ENCODE measurements at regions not wholly inside any gene's neighbourhood (a gene's known extent, or its start where the extent isn't known, plus 50 kb on each side); places are given as distances from the start of the nearest gene placed in this dataset.

DNA sequence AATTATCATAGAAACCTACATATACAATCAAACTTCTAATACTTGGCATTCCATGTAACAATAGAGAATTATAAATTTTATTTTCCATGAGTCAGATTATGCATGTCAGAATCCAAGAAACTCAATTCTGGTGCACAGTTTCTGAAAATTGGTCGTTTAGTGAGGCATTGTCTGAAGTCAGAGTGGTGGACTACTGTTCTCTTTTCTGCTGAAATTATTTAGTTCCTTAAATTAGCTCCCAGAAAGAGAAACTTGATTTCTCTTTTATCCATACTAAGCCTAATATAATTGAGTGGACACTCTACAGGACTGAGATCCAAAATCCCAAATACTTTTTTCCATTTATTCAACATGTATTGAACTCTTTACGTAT is 265.5 kb downstream of the ALDH8A1 start:
- intact Hi-C loops (cut with DNase I): no loop called here
- Histone ChIP-seq H3K4me3 (no peak overlapping the region), H3K27ac (replicated peaks in 1 of 4) (no peak overlapping the region), H3K27me3 (no peaks in the 10 kb centered on the region), H3K4me1 (no peaks in the 10 kb centered on the region), H3K9me3 (no peaks in the 10 kb centered on the region), H3K36me3 (no peaks in the 10 kb centered on the region)
- DNase-seq (ENCODE audit: extremely low spot score): no peak
- no peak for TF ChIP-seq EP300 (IDR thresholded peaks at IDR 0.05)
- no peak for TF ChIP-seq POLR2A (IDR thresholded peaks at IDR 0.05; ENCODE audit: low read depth)
- no peak for TF ChIP-seq POLR2AphosphoS5 (IDR thresholded peaks at IDR 0.05)
- TF ChIP-seq, protein P1, sequence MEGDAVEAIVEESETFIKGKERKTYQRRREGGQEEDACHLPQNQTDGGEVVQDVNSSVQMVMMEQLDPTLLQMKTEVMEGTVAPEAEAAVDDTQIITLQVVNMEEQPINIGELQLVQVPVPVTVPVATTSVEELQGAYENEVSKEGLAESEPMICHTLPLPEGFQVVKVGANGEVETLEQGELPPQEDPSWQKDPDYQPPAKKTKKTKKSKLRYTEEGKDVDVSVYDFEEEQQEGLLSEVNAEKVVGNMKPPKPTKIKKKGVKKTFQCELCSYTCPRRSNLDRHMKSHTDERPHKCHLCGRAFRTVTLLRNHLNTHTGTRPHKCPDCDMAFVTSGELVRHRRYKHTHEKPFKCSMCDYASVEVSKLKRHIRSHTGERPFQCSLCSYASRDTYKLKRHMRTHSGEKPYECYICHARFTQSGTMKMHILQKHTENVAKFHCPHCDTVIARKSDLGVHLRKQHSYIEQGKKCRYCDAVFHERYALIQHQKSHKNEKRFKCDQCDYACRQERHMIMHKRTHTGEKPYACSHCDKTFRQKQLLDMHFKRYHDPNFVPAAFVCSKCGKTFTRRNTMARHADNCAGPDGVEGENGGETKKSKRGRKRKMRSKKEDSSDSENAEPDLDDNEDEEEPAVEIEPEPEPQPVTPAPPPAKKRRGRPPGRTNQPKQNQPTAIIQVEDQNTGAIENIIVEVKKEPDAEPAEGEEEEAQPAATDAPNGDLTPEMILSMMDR (IDR thresholded peaks at IDR 0.05): no peak
- WGBS: 72% methylated on average over 2 of the region's 2 CpGs

DNA sequence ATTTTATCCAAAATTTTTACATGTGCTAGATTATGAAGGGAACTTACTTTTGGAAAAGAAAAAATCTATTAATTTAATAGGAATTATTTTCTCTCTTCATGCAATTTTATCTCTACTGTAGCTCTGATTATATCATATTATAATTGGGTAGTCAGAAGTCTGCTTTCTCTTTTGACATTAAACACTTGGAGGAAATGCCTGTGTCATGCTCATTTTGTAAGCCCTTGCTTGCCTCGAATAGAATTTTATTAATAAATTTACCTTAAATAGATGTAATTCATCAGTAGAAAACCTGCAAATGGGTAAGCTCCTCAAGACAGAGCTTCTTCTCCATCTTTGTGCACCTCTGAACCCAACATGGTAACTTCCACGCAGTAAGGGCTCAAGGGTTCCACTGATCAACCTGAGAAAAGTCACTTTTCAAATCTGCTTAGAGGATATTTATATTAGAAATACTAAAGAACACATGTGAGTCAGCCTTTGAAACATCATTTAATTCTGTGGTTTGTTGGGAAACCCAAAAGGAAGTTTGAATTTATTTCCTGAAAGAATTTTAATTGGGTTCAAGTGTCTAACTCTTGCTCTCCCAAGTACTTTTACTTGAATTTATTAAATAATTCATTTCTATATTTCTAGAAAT is 266.0 kb downstream of the ALDH8A1 start:
- Histone ChIP-seq H3K36me3 (no peaks in the 10 kb centered on the region), H3K9me3 (no peaks in the 10 kb centered on the region), H3K27me3 (no peaks in the 10 kb centered on the region), H3K4me1 (peaks cover 0 to 1% (median 0%) of the 10 kb centered on the region in 4 donors), H3K27ac (replicated peaks in 1 of 4) (no peak overlapping the region), H3K4me3 (no peak overlapping the region)
- WGBS: 56% methylated on average over 2 of the region's 2 CpGs
- TF ChIP-seq POLR2AphosphoS5 (IDR thresholded peaks at IDR 0.05): no peak
- TF ChIP-seq, protein P1 (IDR thresholded peaks at IDR 0.05): no peak
- no peak for TF ChIP-seq EP300 (IDR thresholded peaks at IDR 0.05)
- TF ChIP-seq POLR2A (IDR thresholded peaks at IDR 0.05; ENCODE audit: low read depth): no peak
- no peak for DNase-seq (ENCODE audit: extremely low spot score)
- intact Hi-C loops (cut with DNase I): no loop called here

DNA sequence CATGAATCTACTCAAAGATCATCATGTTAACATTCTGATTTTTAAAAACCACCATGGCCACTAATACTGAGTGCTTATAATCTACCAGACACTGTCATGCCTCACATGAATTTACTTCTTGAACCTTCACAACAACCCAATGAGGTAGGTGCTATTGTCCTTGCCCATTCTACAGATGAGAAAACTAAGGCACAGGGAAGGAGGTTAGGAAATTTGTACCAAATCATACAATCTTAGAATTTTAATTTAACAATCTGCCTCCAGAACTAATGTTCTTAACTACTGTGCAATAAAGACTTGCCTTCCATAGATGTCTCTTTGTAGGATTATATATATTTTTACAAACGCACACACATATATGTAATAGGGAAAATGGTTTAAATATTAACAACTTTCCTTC is 269.5 kb downstream of the ALDH8A1 start:
- intact Hi-C loops (cut with DNase I): no loop called here
- no peak for DNase-seq (ENCODE audit: extremely low spot score)
- peaks cover 0 to 9% (median 5%) of the 10 kb centered on the region in 4 donors for H3K4me1 ChIP-seq
- H3K36me3 ChIP-seq: no peaks in the 10 kb centered on the region
- no peak for TF ChIP-seq POLR2AphosphoS5 (IDR thresholded peaks at IDR 0.05)
- no peak for TF ChIP-seq EP300 (IDR thresholded peaks at IDR 0.05)
- TF ChIP-seq, protein P1 (IDR thresholded peaks at IDR 0.05): no peak
- no peak for TF ChIP-seq POLR2A (IDR thresholded peaks at IDR 0.05; ENCODE audit: low read depth)
- no peaks in the 10 kb centered on the region for H3K27me3 ChIP-seq
- H3K4me3 ChIP-seq: no peak overlapping the region
- WGBS: 94% methylated on average over 1 of the region's 1 CpG
- H3K9me3 ChIP-seq: no peaks in the 10 kb centered on the region
- H3K27ac ChIP-seq (replicated peaks in 1 of 4): no peak overlapping the region

DNA sequence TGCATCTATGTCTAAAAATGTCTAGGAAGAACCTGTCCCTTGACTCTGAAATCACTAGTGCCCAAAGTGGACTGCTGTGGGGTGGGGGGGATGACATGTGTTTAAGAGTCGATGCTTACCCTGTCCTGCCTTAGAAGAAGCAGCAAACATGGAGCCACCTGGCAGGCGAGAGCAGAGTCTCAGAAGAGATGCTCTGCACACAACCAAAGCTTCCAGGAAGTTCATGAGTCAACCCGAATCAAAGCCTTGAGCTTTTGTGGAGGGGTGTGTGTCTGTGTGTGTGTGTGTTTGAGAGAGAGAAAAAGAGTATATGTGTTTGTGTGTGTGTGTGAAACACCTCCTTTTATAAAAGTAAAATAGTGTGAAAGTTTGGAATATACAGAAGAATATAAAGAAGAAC is 269.9 kb downstream of the ALDH8A1 start:
- no peak for TF ChIP-seq EP300 (IDR thresholded peaks at IDR 0.05)
- TF ChIP-seq POLR2A (IDR thresholded peaks at IDR 0.05; ENCODE audit: low read depth): no peak
- TF ChIP-seq, protein P1 (IDR thresholded peaks at IDR 0.05): no peak
- no peak for TF ChIP-seq POLR2AphosphoS5 (IDR thresholded peaks at IDR 0.05)
- H3K27me3 ChIP-seq: no peaks in the 10 kb centered on the region
- no peaks in the 10 kb centered on the region for H3K36me3 ChIP-seq
- no peaks in the 10 kb centered on the region for H3K9me3 ChIP-seq
- DNase-seq (ENCODE audit: extremely low spot score): no peak
- no peak overlapping the region for H3K27ac ChIP-seq (replicated peaks in 1 of 4)
- intact Hi-C loops (cut with DNase I): no loop called here
- H3K4me1 ChIP-seq: peaks cover 0 to 9% (median 5%) of the 10 kb centered on the region in 4 donors
- no peak overlapping the region for H3K4me3 ChIP-seq
- WGBS: 93% methylated on average over 3 of the region's 3 CpGs

DNA sequence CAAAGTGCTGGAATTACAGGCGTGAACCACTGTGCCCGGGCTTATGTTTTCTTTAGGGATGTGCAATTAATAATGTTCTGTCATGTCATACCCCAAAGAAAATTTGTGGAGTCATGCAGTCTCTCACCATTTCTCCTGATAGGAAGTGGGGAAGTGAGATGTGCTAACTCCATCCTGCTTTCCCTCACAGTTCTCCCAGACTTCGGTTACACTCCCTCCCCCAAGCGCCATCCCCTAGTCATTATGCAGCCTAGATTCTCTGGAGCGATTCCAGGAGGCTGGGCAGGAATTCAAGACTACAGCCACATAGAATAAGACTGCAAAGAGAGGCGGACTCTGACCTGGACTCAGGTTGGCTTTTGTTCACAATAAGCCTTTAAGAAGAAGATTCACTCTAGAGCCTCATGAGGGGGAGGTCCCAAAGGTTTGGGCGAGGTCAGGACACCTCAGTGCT is 271.4 kb downstream of the ALDH8A1 start:
- H3K4me1 ChIP-seq: peaks cover 0 to 9% (median 5%) of the 10 kb centered on the region in 4 donors
- no peak for TF ChIP-seq EP300 (IDR thresholded peaks at IDR 0.05)
- TF ChIP-seq POLR2AphosphoS5 (IDR thresholded peaks at IDR 0.05): no peak
- no peak for TF ChIP-seq POLR2A (IDR thresholded peaks at IDR 0.05; ENCODE audit: low read depth)
- TF ChIP-seq, protein P1 (IDR thresholded peaks at IDR 0.05): no peak
- no peaks in the 10 kb centered on the region for H3K9me3 ChIP-seq
- no peak overlapping the region for H3K4me3 ChIP-seq
- WGBS: 48% methylated on average over 7 of the region's 7 CpGs
- H3K27me3 ChIP-seq: no peaks in the 10 kb centered on the region
- no peak for DNase-seq (ENCODE audit: extremely low spot score)
- no peaks in the 10 kb centered on the region for H3K36me3 ChIP-seq
- no peak overlapping the region for H3K27ac ChIP-seq (replicated peaks in 1 of 4)
- intact Hi-C loops (cut with DNase I): no loop called here

Data from esophagus muscularis mucosa (tissue), 4 donors.